ENCODE measurements at regions not wholly inside any gene's neighbourhood (a gene's known extent, or its start where the extent isn't known, plus 50 kb on each side); places are given as distances from the start of the nearest gene placed in this dataset.

- TF ChIP-seq YY1 (IDR thresholded peaks at IDR 0.05; ENCODE audit: insufficient read depth, insufficient read length): no peak
- TF ChIP-seq SUZ12 (IDR thresholded peaks at IDR 0.05; ENCODE audit: extremely low read depth, insufficient read depth, insufficient read length): no peak
- no peak for TF ChIP-seq ZNF274 (IDR thresholded peaks at IDR 0.05; ENCODE audit: low read depth, low read length)
Observed at GRCh38 chr7:63009771-63010170, 988.9 kb upstream of the ZNF722 start.
